GM06990 (cell line): ENCODE measurements at regions not wholly inside any gene's neighbourhood (a gene's known extent, or its start where the extent isn't known, plus 50 kb on each side); places are given as distances from the start of the nearest gene placed in this dataset.

Source experiments
- DNase-seq: peaks from one replicate; pipeline ENCODE4 v3.0.0-alpha.2; 2011; ENCODE audit not compliant: insufficient read length; ENCODE audit errors: extremely low read depth
- H3K27me3 ChIP-seq: replicated peaks from 2 replicates; pipeline ENCODE4 v1.6.0; 2011; ENCODE audit warnings: low read length; ENCODE audit not compliant: control insufficient read depth, insufficient read depth
- H3K36me3 ChIP-seq: 2 replicates; pipeline ENCODE4 v1.5.1; 2011; ENCODE audit warnings: low read length; ENCODE audit not compliant: control insufficient read depth, insufficient read depth
- H3K4me3 ChIP-seq: replicated peaks from 2 replicates; pipeline ENCODE4 v1.5.1; 2011; ENCODE audit warnings: low read depth, mild to moderate bottlenecking, control low read depth, low read length
- TF ChIP-seq, protein P1 (sequence below): IDR thresholded peaks from 2 replicates; pipeline ENCODE4 v1.5.1; 2011; ENCODE audit warnings: low read length, control low read depth, mild to moderate bottlenecking, inconsistent platforms; ENCODE audit not compliant: insufficient read depth, poor library complexity, severe bottlenecking

DNA sequence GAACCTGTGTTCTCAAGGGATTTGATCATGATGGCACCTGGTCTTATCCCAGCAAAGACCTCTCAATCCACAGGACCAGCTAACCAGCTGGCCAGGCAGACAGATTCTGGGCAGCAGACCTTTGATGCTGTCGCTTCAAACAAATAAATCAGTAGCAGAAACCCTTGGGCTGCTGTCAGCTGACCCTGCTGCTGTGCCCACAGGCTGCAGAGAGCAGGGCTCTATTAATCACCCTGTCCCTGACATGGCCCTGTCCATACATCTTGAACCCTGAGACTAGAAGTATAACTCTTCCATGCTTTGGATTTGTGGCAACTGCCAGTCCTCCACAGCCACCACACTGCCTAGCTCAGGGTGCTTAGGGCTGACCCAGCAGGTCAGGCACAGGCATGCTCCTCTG lies 244.1 kb upstream of the PODXL start:
- TF ChIP-seq, protein P1, sequence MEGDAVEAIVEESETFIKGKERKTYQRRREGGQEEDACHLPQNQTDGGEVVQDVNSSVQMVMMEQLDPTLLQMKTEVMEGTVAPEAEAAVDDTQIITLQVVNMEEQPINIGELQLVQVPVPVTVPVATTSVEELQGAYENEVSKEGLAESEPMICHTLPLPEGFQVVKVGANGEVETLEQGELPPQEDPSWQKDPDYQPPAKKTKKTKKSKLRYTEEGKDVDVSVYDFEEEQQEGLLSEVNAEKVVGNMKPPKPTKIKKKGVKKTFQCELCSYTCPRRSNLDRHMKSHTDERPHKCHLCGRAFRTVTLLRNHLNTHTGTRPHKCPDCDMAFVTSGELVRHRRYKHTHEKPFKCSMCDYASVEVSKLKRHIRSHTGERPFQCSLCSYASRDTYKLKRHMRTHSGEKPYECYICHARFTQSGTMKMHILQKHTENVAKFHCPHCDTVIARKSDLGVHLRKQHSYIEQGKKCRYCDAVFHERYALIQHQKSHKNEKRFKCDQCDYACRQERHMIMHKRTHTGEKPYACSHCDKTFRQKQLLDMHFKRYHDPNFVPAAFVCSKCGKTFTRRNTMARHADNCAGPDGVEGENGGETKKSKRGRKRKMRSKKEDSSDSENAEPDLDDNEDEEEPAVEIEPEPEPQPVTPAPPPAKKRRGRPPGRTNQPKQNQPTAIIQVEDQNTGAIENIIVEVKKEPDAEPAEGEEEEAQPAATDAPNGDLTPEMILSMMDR, result no peak
- H3K36me3 ChIP-seq, result no peaks in the 10 kb centered on the region
- no peak for DNase-seq

DNA sequence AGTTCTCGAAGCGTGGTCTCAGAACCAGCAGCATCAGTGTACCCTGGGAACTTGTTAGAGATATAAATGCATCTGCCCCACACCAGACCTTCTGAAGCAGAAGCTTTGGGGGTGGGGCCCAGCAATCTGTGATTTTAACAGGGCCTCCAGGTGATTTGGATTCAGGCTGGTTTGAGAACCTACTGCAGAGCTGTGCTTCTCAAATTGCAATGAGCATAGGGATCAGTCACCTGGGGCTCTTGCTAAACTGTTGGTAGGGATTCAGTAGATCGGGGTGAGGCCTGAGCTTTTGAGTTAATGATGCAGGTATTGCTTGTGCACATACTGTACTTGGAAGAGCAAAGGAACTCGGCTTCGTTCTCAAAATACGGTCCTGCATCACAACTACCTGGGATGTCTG lies 243.6 kb upstream of the PODXL start:
- no peak for DNase-seq
- Histone ChIP-seq H3K36me3 (no peaks in the 10 kb centered on the region), H3K27me3 (no peaks in the 10 kb centered on the region; the same call in 1 of the 2 replicates), H3K4me3 (no peak overlapping the region)
- TF ChIP-seq, protein P1, result no peak

More for the DNA sequence above, 244.1 kb upstream of the PODXL start:
- H3K27me3 ChIP-seq, result no peaks in the 10 kb centered on the region; the same call in 1 of the 2 replicates
- H3K4me3 ChIP-seq, result no peak overlapping the region

DNA sequence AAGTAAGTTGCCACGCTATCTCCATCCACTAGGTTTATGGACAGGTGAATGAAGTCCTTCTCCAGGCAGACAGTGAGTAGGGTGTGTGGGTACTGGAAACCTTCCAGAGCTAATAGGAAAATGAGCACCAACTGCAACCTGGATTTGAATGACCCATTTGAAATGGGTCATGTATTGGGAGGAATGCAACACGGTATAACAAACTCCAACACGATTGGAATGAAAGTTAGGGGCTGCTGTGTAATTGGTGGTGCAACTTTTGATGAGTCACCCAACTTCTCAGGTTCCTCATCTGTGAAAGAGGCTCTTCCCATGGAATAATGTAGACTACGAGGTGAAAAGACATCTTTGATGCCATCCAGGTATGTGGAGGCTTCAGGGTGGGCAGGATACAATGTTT lies 241.4 kb upstream of the PODXL start:
- no peaks in the 10 kb centered on the region; the same call in 1 of the 2 replicates for H3K27me3 ChIP-seq
- TF ChIP-seq, protein P1, result no peak
- no peak for DNase-seq
- no peak overlapping the region for H3K4me3 ChIP-seq
- H3K36me3 ChIP-seq, result no peaks in the 10 kb centered on the region

DNA sequence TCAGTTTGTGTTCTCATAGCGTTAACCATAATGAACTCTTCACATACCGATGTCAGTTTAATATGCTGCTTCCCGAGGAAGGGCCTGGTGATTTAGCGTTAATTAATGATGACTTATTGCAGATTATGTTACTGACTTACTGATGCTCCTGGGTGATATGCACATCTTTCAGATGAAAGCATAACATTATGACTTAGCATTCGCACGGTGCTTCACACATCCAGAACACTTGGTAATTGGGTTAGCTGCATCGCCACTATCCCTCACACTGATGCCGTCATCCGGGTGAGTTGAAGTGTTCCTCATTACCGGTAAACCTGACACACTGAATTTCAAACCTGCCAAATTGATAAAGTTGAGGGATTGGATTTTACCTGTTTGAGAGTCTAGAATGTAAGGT lies 239.0 kb upstream of the PODXL start:
- no peak for DNase-seq
- TF ChIP-seq, protein P1, result no peak
- no peak overlapping the region for H3K4me3 ChIP-seq
- no peaks in the 10 kb centered on the region for H3K27me3 ChIP-seq
- no peaks in the 10 kb centered on the region for H3K36me3 ChIP-seq

DNA sequence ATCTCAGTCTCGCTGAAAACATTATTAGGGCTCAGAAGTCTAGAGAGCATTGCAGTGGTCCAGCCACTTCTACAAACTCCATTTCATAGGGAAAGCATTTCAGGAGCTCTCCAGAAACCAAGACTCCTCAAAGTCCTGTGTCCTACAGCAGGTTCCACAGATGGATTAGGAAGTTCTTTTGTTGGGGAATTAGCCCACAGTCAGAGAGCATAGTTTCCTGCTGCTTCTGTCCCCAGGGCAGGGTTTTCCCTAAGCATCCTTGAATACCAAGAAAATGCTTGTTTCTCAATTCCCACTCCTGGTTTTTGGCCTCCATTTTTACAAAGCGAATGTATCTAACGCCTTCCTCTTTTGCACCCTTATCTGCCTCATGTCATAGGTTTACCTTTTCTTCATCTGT lies 235.9 kb upstream of the PODXL start:
- TF ChIP-seq, protein P1, result no peak
- H3K36me3 ChIP-seq, result no peaks in the 10 kb centered on the region
- no peak overlapping the region for H3K4me3 ChIP-seq
- DNase-seq, result no peak
- H3K27me3 ChIP-seq, result no peaks in the 10 kb centered on the region

DNA sequence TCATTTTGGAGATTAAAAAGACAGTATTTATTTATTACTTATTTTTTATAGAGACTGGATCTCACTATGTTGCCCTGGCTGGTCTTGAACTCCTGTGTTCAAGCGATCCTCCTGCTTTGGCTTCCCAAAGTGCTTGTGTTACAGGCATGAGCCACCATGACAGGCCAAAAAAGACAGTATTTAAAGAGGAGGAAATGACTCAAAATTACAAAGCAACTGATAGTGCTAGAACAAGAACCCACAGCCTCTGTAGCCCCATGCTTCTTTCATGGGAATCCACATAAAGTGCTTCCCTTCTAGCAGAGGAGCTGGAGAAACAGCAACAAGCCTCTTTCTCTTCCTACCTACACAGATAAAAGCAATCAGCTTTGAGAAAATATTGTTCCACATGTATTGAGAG lies 230.7 kb upstream of the PODXL start:
- no peaks in the 10 kb centered on the region for H3K36me3 ChIP-seq
- no peaks in the 10 kb centered on the region for H3K27me3 ChIP-seq
- TF ChIP-seq, protein P1, result no peak
- H3K4me3 ChIP-seq, result no peak overlapping the region
- DNase-seq, result no peak
